Upper lobe of right lung (tissue), 1 donor: ENCODE measurements at regions not wholly inside any gene's neighbourhood (a gene's known extent, or its start where the extent isn't known, plus 50 kb on each side); places are given as distances from the start of the nearest gene placed in this dataset.

Experiments used
- ATAC-seq: fragments of 200-7000 bp; cut with Tn5 transposase; one replicate; pipeline ENCODE4 v1.9.1; 2020; ENCODE audit warnings: mild to moderate bottlenecking, moderate library complexity
- DNase-seq: peaks from one replicate; pipeline ENCODE4 v3.0.0-alpha.2; 2020
- H3K27ac ChIP-seq: fragments of 200-600 bp; one replicate; pipeline ENCODE4 v1.8.0; 2022
- H3K27me3 ChIP-seq: fragments of 200-600 bp; one replicate; pipeline ENCODE4 v1.8.0; 2022; ENCODE audit warnings: mild to moderate bottlenecking
- H3K36me3 ChIP-seq: fragments of 200-600 bp; one replicate; pipeline ENCODE4 v1.8.0; 2022
- H3K4me1 ChIP-seq: fragments of 200-600 bp; one replicate; pipeline ENCODE4 v1.8.0; 2022
- H3K4me3 ChIP-seq: fragments of 200-600 bp; one replicate; pipeline ENCODE4 v1.8.0; 2022; ENCODE audit warnings: mild to moderate bottlenecking
- H3K9me3 ChIP-seq: fragments of 200-600 bp; one replicate; pipeline ENCODE4 v1.8.0; 2022
- CTCF ChIP-seq: fragments of 200-600 bp; IDR thresholded peaks from one replicate; pipeline ENCODE4 v1.8.0; 2022; ENCODE audit warnings: antibody characterized with exemption
- intact Hi-C: fragments of 100-400 bp; cut with DNase I; formaldehyde crosslinking; loops from one replicate; pipeline ENCODE4 v1.11.0; 2022
- microRNA-seq: library from miRNA; unstranded; fragments of <30 nt; microRNA quantifications from one replicate; pipeline ENCODE4 v1.2.0, GENCODE V29; 2020; ENCODE audit warnings: borderline microRNAs expressed
- donor health status: DM: no; HTN: yes; CAD: no; lungs with severe emphysema.

GRCh38 chr11:70951139-70951804 lies 301.1 kb downstream of the SHANK2 start:
- DNase-seq = no peak
- no peaks in the 10 kb centered on the region for H3K27me3 ChIP-seq
- TF ChIP-seq CTCF = no peak

GRCh38 chr11:70952191-70952590 lies 300.2 kb downstream of the SHANK2 start:
- Histone ChIP-seq H3K9me3 (no peaks in the 10 kb centered on the region), H3K4me1 (no peaks in the 10 kb centered on the region), H3K4me3 (no peak overlapping the region), H3K36me3 (no peaks in the 10 kb centered on the region), H3K27ac (no peak overlapping the region), H3K27me3 (no peaks in the 10 kb centered on the region)
- intact Hi-C loops = no loop called here
- ATAC-seq = no peak
- no peak for DNase-seq
- no peak for TF ChIP-seq CTCF

More at GRCh38 chr11:70951139-70951804, 301.1 kb downstream of the SHANK2 start:
- H3K4me1 ChIP-seq = no peaks in the 10 kb centered on the region
- intact Hi-C loops = no loop called here
- no peaks in the 10 kb centered on the region for H3K9me3 ChIP-seq
- no peaks in the 10 kb centered on the region for H3K36me3 ChIP-seq
- ATAC-seq = no peak
- H3K4me3 ChIP-seq = no peak overlapping the region
- no peak overlapping the region for H3K27ac ChIP-seq

- H3K27ac ChIP-seq = no peak overlapping the region
- H3K27me3 ChIP-seq = no peaks in the 10 kb centered on the region
- no peaks in the 10 kb centered on the region for H3K4me1 ChIP-seq
- no peak for TF ChIP-seq CTCF
- H3K36me3 ChIP-seq = no peaks in the 10 kb centered on the region
- intact Hi-C loops = no loop called here
- no peak for DNase-seq
- peak; percentile 74 for ATAC-seq
- no peak overlapping the region for H3K4me3 ChIP-seq
- H3K9me3 ChIP-seq = no peaks in the 10 kb centered on the region
Measured at GRCh38 chr11:70953720-70954119, 298.7 kb downstream of the SHANK2 start.

GRCh38 chr11:70954471-70954870 lies 297.9 kb downstream of the SHANK2 start:
- DNase-seq = no peak
- TF ChIP-seq CTCF = no peak
- Histone ChIP-seq H3K4me3 (no peak overlapping the region), H3K27me3 (no peaks in the 10 kb centered on the region), H3K27ac (no peak overlapping the region), H3K36me3 (no peaks in the 10 kb centered on the region), H3K4me1 (no peaks in the 10 kb centered on the region), H3K9me3 (no peaks in the 10 kb centered on the region)
- intact Hi-C loops = no loop called here
- ATAC-seq = peak; percentile 59

Small RNAs in the stretch of these regions (microRNA-seq; reads per million reads assigned to microRNA genes)
- 2.1 reads per million, percentile 11 among the genes with 10 or more reads in this experiment for gene MIR3664
